ENCODE measurements at regions not wholly inside any gene's neighbourhood (a gene's known extent, or its start where the extent isn't known, plus 50 kb on each side); places are given as distances from the start of the nearest gene placed in this dataset.

DNA sequence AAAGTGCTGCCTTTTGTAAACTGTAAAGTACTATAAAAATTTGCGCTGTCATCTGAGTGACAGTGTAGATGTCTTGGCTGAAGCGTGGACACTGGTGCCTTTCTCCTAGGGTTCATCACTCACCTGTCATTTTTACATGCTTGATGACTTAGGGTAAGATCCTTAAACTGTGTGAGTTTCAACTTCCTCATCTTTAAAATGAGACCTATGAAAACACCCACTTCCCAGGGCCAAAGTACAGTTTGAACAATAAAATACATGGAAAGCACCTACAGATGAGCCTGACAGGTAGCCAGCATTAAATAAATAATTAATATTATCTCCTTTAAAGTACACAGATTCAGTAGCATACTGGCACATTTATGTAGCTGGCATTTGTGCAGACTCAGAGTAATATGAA is 309.9 kb downstream of the CHRM3 start:
- 90% methylated on average over 2 of the region's 2 CpGs for WGBS

DNA sequence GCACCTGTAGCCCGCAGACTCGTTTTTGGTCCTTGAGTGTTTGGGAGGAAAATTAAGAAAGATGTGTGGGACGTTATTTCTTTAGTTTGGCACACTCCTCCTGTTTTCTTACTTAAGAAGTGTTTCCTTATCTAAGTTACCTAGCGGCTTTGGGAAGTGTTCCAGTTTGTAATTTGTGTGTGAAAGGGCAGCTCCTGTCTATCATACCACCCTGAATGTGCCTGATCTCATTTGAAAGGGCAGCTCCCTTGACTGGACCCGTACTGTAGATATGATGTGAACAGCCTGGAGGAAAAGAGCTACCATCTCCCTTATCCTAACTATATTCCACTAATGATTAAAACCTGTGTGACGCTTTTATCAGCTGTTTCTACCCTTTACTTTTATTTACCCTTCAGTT is 314.3 kb downstream of the CHRM3 start:
- DNase-seq (ENCODE audit: low spot score in 2 of 2): no peak
- H3K36me3 ChIP-seq: no peaks in the 10 kb centered on the region
- H3K4me1 ChIP-seq: no peaks in the 10 kb centered on the region
- TF ChIP-seq POLR2AphosphoS5 (IDR thresholded peaks at IDR 0.05): no peak
- TF ChIP-seq POLR2A (IDR thresholded peaks at IDR 0.05): no peak
- TF ChIP-seq, protein P1, sequence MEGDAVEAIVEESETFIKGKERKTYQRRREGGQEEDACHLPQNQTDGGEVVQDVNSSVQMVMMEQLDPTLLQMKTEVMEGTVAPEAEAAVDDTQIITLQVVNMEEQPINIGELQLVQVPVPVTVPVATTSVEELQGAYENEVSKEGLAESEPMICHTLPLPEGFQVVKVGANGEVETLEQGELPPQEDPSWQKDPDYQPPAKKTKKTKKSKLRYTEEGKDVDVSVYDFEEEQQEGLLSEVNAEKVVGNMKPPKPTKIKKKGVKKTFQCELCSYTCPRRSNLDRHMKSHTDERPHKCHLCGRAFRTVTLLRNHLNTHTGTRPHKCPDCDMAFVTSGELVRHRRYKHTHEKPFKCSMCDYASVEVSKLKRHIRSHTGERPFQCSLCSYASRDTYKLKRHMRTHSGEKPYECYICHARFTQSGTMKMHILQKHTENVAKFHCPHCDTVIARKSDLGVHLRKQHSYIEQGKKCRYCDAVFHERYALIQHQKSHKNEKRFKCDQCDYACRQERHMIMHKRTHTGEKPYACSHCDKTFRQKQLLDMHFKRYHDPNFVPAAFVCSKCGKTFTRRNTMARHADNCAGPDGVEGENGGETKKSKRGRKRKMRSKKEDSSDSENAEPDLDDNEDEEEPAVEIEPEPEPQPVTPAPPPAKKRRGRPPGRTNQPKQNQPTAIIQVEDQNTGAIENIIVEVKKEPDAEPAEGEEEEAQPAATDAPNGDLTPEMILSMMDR (IDR thresholded peaks at IDR 0.05): no peak
- no peak for TF ChIP-seq EP300 (IDR thresholded peaks at IDR 0.05)
- H3K4me3 ChIP-seq: no peak overlapping the region
- H3K27ac ChIP-seq: no peak overlapping the region
- WGBS: 62% methylated on average over 6 of the region's 6 CpGs
- no peaks in the 10 kb centered on the region for H3K9me3 ChIP-seq
- no peaks in the 10 kb centered on the region for H3K27me3 ChIP-seq

More for the DNA sequence above, 309.9 kb downstream of the CHRM3 start:
- no peaks in the 10 kb centered on the region for H3K27me3 ChIP-seq
- no peaks in the 10 kb centered on the region for H3K36me3 ChIP-seq
- no peaks in the 10 kb centered on the region for H3K4me1 ChIP-seq
- H3K27ac ChIP-seq: no peak overlapping the region
- TF ChIP-seq POLR2AphosphoS5 (IDR thresholded peaks at IDR 0.05) (no peak), POLR2A (IDR thresholded peaks at IDR 0.05) (no peak), EP300 (IDR thresholded peaks at IDR 0.05) (no peak)
- TF ChIP-seq, protein P1 (IDR thresholded peaks at IDR 0.05): no peak
- no peak for DNase-seq (ENCODE audit: low spot score in 2 of 2)
- no peak overlapping the region for H3K4me3 ChIP-seq
- H3K9me3 ChIP-seq: no peaks in the 10 kb centered on the region

DNA sequence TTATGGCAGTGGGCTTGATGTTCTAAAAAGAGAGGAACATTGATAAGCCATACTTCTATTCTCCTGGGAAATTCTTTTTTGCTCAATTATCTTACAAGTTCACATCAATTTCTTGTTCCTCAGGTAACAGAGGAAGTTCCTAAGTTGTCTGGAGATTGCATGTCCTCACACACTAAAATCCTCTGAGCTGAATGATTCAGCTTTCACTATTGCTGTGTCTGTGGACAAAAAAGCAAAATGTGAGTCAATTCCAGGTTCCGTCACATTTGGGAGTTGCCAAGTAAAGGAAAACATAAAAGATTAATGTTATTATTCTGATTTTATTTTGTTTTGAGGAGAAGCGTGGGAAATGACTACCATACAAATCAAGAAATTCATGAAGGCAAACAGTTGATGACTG is 316.7 kb downstream of the CHRM3 start:
- WGBS: 78% methylated on average over 2 of the region's 2 CpGs
- Histone ChIP-seq H3K4me3 (no peak overlapping the region), H3K27me3 (no peaks in the 10 kb centered on the region), H3K36me3 (no peaks in the 10 kb centered on the region), H3K4me1 (no peaks in the 10 kb centered on the region), H3K9me3 (no peaks in the 10 kb centered on the region), H3K27ac (no peak overlapping the region)
- no peak for DNase-seq (ENCODE audit: low spot score in 2 of 2)
- TF ChIP-seq EP300 (IDR thresholded peaks at IDR 0.05) (no peak), POLR2A (IDR thresholded peaks at IDR 0.05) (no peak), POLR2AphosphoS5 (IDR thresholded peaks at IDR 0.05) (no peak)
- TF ChIP-seq, protein P1 (IDR thresholded peaks at IDR 0.05): no peak

DNA sequence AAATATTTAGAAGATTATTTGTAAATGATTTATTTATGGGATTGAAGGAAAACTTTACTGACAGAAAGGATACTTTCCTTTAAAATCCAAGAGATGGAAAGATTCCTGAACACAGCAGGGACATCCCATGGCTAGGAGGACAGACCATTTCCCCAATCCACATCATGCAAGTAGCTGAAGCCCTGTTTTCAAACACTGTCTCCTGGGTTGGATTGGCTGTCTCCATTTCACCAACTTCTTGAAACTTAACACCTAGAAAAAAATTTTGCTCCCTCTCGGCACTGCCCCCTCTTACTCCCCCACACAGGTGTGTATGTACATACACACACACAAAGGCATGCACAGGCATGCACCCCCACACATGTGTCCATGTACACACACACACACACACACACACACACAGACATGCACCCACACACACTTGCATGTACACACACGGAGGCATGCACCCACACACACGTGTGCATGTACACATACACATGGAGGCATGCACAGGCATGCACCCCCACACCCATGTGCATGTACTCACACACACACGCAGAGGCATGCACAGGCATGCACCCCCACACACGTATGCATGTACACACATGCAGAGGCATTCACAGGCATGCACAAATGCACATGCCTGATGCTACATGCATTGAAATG is 320.0 kb downstream of the CHRM3 start:
- Histone ChIP-seq H3K4me3 (no peak overlapping the region), H3K36me3 (no peaks in the 10 kb centered on the region), H3K4me1 (no peaks in the 10 kb centered on the region), H3K27ac (no peak overlapping the region), H3K27me3 (no peaks in the 10 kb centered on the region), H3K9me3 (no peaks in the 10 kb centered on the region)
- DNase-seq (ENCODE audit: low spot score in 2 of 2): no peak
- WGBS: 75% methylated on average over 5 of the region's 5 CpGs
- TF ChIP-seq POLR2A (IDR thresholded peaks at IDR 0.05) (no peak), POLR2AphosphoS5 (IDR thresholded peaks at IDR 0.05) (no peak), EP300 (IDR thresholded peaks at IDR 0.05) (no peak)
- TF ChIP-seq, protein P1 (IDR thresholded peaks at IDR 0.05): no peak

DNA sequence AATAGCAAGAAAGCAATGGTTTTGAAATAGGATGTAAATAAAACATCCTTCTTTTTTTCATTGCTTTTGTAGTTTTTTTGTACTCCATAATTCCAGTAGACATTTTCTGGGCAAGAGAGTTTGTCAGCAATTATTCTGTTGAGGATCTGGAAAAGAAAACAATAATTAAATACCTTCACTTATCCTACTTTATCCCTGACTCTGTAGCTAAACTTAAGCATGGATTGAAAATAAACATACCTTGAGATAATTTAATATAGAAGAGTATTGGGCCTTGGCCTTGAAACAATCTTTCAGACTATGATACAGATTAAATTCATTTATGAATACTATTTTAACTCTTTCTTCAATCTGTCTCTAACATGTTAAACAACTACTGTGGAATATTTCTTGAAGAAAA is 321.2 kb downstream of the CHRM3 start:
- Histone ChIP-seq H3K4me3 (no peak overlapping the region), H3K36me3 (no peaks in the 10 kb centered on the region), H3K27me3 (no peaks in the 10 kb centered on the region), H3K4me1 (no peaks in the 10 kb centered on the region), H3K27ac (no peak overlapping the region), H3K9me3 (no peaks in the 10 kb centered on the region)
- TF ChIP-seq POLR2AphosphoS5 (IDR thresholded peaks at IDR 0.05) (no peak), POLR2A (IDR thresholded peaks at IDR 0.05) (no peak), EP300 (IDR thresholded peaks at IDR 0.05) (no peak)
- TF ChIP-seq, protein P1 (IDR thresholded peaks at IDR 0.05): no peak
- DNase-seq (ENCODE audit: low spot score in 2 of 2): no peak

Measured in suprapubic skin (tissue), 4 donors.